GM19397 (cell line): ENCODE measurements at regions not wholly inside any gene's neighbourhood (a gene's known extent, or its start where the extent isn't known, plus 50 kb on each side); places are given as distances from the start of the nearest gene placed in this dataset.
"Not testable (repeated sequence)": the region's sequence is repeated elsewhere in the genome, so short reads cannot be mapped to it uniquely, and the experiment has no call there.

Experiments used
- ATAC-seq: cut with Tn5 transposase; IDR thresholded peaks from one replicate; pipeline ENCODE4 v1.9.1; 2021; ENCODE audit warnings: mild to moderate bottlenecking, moderate library complexity; ENCODE audit not compliant: unreplicated experiment

DNA sequence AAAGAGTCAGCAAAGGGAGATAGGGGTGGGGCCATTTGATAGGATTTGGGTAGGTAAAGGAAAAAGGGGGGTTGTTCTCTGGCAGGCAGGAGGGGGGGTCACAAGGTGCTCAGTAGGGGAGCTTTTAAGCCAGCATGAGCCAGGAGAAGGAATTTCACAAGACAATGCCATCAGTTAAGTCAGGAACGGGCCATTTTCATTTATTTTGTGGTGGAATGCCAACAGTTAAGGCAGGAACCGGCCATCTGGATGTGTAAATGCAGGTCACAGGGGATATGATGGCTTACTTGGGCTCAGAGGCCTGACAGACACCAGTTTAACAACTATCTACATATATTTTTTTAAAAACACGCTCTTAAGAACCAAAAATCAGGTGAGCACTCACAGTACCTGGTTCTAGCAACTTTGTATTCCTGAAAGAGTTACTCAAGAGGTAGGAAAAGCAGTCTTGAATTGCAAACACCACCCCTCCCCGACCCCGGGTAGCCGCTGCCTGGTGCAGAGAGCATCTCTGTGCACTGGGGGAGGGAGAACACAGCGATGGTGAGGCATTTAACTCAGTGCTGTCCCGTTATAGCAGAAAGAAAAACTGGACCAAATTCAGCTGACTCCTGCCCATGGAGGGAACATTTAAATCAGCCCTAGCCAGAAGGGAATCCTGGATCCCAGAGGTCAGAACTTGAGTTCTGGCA, 414.5 kb upstream of the KLHL29 start:
- no peak for ATAC-seq

DNA sequence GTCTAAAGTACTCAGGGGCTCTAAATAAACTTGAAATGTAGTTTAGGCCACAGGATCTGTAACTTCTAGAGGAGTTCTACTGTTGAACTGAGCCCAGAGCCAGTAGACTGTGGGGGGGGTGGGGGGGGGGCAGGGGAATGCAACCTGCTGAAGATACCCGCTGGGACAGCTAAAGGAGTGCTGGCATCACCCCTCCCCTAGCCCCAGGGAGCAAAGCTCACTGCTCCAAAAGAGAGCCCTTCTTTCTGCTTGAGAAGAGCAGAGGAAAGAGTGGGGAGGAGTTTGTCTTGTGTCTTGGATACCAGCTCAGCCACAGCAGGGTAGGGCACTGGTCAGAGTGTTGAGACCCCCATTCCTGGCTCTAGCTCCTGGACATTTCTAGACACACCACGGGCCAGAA, 414.0 kb upstream of the KLHL29 start:
- ATAC-seq = no peak

DNA sequence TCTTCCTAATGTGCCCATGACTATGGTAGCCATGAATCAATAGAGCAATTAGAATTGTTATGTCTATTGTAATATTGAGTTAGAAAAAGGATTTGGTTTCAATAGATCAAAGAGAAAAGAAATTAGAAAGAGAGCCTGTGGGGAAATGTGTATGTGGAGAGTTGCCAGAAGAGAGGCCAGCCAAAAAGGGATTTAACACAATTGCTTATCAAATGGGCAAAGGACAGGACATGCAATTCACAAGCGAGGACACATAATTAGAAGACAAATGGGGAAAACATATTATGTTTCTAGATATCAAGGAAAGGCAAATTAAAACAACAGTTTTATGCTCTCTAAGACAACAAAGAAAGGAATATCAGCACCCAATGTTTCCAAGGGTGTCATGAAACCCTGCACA, 403.2 kb upstream of the KLHL29 start:
- ATAC-seq = no peak

DNA sequence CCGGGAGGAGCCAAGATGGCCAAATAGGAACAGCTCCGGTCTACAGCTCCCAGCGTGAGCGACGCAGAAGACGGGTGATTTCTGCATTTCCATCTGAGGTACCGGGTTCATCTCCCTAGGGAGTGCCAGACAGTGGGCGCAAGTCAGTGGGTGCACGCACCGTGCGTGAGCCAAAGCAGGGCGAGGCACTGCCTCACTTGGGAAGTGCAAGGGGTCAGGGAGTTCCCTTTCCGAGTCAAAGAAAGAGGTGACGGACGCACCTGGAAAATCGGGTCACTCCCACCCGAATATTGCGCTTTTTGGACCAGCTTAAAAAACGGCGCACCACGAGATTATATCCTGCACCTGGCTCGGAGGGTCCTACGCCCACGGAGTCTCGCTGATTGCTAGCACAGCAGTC, 400.8 kb upstream of the KLHL29 start:
- not testable (repeated sequence) for ATAC-seq

DNA sequence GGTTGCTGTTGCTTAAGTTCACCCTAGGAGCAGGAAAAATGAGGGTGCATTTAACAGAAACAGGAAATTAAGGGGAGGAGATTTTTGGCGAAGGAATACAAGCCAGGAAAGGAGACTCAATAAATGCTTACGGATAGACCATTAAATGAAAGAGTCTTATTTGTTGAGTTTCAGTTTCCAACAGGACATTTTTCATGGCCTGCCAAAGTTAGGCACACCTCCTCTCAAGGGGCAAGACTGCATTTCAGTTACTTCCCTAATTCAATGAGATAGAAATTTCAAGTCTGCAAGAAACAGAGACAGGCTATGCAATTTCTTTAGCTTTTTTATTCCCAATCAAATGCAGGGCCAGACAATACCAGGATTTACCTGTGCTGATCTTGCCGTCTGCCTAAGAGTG, 394.7 kb upstream of the KLHL29 start:
- no peak for ATAC-seq

DNA sequence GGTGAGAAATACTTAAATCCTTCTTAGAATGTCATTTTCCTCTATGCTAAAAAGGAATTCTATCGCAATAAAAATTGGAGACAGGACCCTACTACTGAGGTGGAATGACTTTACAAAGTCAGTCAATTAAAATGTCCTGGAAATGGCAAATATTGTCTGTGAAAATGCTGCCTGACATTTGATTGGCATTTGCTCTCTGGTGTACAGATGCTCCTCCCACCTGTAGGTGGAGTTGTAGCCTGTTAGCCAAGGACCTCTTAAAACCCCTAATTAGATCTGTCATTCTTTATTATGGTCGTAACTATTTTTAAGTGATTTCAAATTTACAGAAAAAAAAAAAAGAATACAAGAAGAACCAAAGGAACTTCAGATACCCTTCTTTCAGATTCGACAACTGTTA, 393.1 kb upstream of the KLHL29 start:
- no peak for ATAC-seq

DNA sequence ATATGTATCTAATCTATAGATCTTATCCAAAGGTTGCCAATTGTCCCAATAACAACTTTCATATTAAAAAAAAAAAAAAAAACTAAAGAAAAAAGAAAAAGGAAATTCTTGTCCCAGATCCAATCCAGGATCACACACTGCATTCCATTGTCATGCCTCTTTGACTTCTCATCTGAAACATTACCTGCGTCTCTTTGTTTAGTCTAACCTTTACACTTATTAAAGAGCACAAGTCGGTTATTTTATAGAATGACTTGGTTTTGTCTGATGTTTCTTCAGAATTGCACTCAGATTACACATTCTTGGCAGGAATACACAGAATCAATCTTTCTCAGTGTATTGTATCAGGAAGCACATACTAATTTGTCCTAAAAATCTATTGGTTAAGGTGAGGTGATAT, 392.5 kb upstream of the KLHL29 start:
- ATAC-seq = no peak

DNA sequence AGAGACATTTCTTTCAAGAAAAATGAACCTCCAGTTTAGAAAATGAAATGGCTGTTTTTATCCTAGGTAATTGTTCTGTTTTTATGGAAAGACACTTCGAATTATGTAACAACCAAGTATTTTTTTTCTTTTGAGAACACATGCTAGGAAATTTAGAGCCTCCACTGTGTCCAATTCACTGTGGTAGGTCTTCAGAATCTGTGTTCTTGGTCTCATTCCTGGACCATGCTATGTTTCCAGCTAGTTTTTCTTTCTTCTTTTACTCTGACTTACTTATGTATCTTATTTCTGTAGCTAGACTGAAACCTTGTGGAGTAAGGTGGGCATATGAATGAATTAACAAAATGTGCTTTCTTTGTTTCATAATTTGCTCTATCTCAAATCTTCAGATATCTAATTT, 391.7 kb upstream of the KLHL29 start:
- no peak for ATAC-seq

DNA sequence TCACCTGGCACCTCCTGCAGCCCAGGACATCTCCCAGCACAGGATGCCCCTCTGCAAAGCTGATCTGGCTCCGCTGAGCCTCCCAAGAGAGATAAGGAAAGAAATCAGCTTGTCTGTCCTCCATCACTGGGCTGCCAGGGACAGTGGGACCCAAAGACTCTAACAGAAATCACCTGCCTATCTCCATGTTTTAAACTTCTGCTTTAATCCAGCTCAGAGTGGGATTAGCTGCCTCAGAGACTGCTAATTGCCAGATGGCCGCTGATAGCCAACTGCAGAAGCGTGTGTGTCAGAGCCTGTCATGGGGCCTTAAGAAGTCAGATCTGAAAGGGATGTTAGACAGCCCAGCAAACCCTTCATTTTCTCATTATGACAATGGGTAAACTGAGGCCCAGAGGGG, 389.4 kb upstream of the KLHL29 start:
- no peak for ATAC-seq

DNA sequence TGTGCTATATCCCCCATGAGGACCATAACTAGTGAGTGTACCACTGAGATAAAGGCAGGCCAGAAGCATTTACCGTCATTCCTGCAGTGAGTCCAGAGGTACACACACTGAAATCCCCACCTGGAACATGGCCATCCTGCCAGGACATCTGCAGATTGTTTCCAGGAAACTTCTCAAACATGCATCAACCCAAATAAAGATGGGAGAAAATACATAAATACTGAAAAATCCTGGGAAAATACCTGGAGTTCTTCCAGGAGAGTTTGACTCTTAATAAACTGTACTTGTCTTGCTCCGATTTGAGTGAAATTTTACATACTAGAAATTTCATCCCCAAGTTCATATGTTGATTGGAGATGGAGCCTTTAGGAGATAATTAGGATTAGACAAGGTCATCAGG, 388.1 kb upstream of the KLHL29 start:
- no peak for ATAC-seq

DNA sequence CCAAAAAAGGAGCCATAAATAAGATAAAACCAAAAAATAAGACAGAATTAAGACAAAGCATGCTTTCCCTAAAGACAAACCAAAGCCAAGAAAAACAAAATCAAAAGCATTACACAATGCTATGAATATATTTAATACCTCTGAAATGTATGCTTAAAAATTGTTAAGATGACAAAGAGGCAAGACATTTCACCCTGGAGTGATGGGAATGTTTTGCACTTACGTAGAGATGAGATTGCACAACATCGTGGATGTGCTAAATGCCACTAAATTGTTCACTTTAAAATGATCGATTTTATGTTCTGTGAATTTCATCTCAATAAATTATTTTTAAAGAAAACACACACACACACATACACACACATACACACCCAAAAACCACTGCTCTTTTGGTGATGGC, 386.6 kb upstream of the KLHL29 start:
- ATAC-seq = no peak

- ATAC-seq = no peak
Observed at GRCh38 chr2:22999951-23000350, 385.0 kb upstream of the KLHL29 start.

DNA sequence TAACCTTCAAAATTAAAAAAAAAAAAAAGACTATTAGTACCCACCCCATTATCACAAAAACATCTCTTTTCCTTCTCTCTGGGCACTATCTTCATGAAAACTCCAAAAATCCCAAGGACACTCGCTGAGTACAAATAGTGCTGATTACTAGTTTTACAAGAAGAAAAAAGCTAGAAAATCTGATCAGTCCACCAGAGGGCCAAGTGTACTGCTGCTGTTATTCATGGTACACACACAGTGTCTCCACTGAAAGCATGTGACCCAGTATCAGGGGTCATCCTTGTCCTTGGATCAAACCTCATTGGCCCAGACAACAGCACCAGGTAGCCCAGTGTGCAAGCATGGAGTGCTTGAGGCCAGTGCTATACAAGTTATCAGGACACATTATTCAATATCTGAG, 382.7 kb upstream of the KLHL29 start:
- no peak for ATAC-seq

DNA sequence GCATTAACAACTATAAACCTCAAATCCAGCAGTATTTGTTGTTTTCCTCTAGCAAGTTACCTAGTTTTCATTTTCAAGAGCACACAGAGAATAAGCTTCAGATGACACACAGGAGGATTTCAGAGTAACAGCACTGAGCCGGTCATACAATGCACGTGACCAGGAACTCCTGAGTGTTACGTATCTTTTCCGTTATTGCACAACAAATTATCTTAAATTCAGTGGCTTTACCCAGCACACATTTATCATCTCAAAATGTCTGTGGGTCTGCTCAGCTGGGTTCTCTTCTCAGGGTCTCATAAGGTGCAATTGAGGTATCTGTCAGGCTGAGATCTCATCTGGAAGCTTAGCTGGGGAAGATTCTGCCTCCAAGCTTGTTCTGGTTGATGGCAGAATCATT, 379.5 kb upstream of the KLHL29 start:
- ATAC-seq = no peak

- ATAC-seq = no peak
Observed at GRCh38 chr2:23007631-23008235, 377.2 kb upstream of the KLHL29 start.

- no peak for ATAC-seq
Observed at GRCh38 chr2:23008440-23008839, 376.5 kb upstream of the KLHL29 start.

DNA sequence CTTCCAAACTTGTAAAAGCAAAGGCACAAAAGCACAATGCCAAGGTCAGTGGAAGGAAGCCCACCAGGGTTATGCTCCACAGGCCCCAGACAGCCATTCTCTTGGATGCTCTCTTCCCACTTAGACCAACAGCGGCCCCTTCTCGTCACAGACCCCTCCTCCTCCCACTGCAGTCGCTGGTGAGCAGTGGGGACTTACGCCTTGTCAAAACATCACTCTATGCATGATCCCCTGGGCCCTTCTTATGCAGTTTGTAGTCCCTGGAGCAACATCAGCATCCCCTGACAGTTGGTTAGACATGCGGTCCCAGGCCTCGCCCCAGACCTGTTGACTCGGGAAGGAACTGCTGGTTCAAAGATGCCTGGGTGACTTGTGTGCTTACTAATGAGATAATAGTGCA, 376.0 kb upstream of the KLHL29 start:
- ATAC-seq = no peak

DNA sequence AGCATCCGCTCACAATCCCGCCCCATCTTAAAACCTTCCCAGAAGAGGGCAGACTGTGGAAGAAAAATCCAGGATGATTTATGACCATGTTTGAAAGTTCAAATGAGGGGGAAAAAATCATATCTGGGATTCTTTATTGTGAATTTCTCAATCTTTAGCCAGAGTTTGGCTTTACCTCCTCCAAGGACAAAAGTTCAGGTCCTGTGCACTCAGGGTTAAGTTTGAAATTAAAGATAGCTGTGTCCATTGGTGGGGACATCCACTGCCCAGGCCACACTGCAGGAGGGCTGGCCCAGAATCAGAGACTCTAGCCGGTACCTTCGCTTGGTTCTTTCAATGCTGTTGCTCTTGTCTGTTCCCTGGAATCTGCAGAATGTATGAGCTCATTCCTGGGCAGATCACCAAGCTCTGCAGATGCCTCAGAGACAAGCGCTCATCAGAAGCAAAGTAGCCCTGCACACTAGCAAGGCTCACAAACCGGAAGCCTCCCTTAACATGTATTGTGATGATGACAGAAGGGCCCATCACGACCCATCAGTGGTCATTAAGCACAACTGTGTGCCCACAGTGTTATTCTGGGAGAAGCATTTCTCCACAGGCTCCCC, 375.3 kb upstream of the KLHL29 start:
- no peak for ATAC-seq

- ATAC-seq = no peak
Observed at GRCh38 chr2:23012499-23012898, 372.5 kb upstream of the KLHL29 start.

GRCh38 chr2:23015651-23016200, 369.3 kb upstream of the KLHL29 start:
- no peak for ATAC-seq

- no peak for ATAC-seq
Observed at GRCh38 chr2:23019476-23019875, 365.5 kb upstream of the KLHL29 start.

DNA sequence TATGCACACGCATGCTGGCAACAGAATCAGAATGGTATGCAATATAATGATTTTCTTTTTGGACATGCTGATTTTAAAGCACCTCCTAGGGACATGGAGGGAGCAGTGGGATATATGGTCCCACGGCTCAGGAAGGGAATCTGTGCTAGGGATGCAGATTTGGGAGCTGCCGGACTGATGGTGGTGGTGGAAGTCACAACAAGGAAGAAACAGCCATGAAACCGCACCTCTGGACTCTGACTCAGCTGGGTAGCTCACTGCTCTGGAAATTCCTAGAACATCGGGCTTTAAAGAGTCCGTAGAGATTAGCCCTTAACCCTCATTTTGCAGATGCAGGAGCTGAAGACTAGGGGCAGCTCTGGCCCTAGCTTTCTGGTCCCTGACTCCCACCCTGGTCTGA, 364.3 kb upstream of the KLHL29 start:
- ATAC-seq = no peak
